ENCODE measurements at regions not wholly inside any gene's neighbourhood (a gene's known extent, or its start where the extent isn't known, plus 50 kb on each side); places are given as distances from the start of the nearest gene placed in this dataset.

DNA sequence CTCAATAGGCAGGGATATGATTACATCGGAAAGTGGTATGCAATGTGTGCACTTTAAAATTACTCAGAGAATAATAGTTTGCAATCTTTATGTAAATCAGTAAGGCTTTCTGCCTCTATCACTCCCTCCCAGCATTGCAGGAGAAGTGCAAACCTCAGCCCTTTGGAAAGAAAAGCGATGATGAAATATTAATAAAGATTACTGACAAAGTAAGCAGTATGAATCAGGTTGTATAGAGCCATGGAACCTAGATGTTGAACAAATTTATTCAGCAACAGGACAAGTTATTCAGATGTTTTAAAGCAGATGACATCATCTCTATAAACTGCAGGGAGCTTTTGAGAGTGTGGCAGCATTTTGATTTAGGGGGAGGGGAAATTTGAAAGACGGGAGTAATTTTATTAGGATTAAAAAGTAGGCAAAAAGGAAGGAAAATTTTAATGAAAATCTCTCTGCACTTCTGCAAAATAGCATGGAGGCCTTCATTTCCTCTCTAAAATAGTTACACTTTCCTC, 631.7 kb upstream of the GRIA3 start:
- TF ChIP-seq CTCF (IDR thresholded peaks at IDR 0.05): no peak
- TF ChIP-seq POLR2A (IDR thresholded peaks at IDR 0.05): no peak

Measured in prostate gland (tissue), 2 donors.